ENCODE measurements at regions not wholly inside any gene's neighbourhood (a gene's known extent, or its start where the extent isn't known, plus 50 kb on each side); places are given as distances from the start of the nearest gene placed in this dataset.

DNA sequence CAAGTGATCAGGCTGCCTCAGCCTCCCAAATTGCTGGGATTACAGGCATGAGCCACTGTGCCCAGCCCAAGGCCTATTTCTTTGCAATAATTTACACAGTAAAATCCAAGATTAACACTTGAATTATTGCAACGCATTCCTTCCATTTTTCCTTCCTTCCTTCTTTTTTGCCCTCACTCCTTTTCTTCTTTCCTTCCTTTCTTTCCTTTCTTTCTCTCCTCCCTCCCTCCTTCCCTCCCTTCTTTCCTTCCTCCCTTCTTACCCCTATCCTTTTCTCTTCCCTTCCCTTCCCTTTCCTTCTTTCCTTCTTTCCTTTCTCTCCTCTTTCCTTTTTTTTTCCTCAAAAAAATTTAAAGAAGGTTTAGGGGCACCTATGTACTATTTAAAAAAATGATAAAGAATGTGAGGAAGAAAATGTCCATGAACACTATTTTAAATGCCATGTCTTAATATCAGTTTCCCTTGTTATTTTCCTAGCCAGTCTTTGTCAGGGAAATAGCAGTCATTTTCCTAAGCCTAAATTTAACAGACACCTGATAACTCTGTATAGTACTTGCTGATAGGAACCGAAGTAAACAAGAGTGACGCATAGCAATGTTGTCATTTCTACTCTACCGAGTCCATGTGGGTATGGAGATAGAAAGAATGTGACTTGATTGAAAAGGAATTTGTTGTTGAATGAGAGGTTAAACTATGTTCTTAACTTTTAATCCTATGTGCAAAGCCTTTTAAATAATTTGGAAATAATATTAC lies 79.8 kb upstream of the HMCN1 start:
- TF ChIP-seq, protein P1, sequence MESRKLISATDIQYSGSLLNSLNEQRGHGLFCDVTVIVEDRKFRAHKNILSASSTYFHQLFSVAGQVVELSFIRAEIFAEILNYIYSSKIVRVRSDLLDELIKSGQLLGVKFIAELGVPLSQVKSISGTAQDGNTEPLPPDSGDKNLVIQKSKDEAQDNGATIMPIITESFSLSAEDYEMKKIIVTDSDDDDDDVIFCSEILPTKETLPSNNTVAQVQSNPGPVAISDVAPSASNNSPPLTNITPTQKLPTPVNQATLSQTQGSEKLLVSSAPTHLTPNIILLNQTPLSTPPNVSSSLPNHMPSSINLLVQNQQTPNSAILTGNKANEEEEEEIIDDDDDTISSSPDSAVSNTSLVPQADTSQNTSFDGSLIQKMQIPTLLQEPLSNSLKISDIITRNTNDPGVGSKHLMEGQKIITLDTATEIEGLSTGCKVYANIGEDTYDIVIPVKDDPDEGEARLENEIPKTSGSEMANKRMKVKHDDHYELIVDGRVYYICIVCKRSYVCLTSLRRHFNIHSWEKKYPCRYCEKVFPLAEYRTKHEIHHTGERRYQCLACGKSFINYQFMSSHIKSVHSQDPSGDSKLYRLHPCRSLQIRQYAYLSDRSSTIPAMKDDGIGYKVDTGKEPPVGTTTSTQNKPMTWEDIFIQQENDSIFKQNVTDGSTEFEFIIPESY (CRISPR knock-in tag; IDR thresholded peaks at IDR 0.05) = no peak
- no peak for TF ChIP-seq ZSCAN30 (CRISPR knock-in tag; IDR thresholded peaks at IDR 0.05)
- TF ChIP-seq MAX (IDR thresholded peaks at IDR 0.05) = no peak
